Stimulated activated naive CD4-positive, alpha-beta T cell treated with Interleukin-2 at 50 U/mL for 16 hours (primary cell): ENCODE measurements at regions not wholly inside any gene's neighbourhood (a gene's known extent, or its start where the extent isn't known, plus 50 kb on each side); places are given as distances from the start of the nearest gene placed in this dataset.

ENCODE experiments used
- DNase-seq: peaks from one replicate; lab custom pipeline; 2025; lab: John Stamatoyannopoulos, UW

DNA sequence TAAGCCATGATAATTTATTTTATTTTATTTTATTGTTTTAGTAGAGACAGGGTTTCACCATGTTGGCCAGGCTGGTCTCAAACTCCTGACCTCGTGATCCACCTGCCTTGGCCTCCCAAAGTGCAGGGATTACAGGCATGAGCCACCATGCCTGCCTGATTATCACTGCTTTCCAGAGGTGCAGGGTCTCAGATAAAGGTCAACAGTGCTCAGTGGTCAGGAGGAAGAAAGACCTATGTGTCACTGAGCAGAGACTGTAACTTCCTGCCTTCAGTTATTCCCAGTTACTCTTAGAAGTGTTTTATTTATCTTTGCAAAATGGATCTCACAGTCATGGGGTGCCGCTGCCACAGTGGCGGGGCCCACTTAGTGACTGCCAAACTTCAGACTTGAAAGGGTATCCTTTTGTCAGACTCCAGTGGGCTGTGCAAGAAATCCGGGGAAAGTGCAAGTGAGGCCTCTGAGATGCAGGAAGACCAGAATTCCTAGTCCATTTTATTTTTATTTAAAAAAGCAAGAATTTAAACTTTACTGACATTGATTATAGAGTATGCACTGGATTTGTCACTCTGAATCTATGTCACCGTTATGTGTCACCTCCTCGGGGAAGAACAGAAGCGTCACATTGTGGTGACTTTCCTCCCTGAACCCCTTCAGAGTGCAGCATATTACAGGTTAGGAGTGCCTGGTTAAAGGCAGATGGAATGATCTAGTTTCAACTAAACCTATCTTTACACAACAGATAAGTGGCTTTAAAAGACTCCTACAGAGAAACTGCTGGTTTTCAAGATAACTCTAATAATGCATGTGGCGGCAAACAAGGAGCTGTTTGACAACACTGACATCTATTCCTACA lies 59.1 kb upstream of the BICD1 start:
- no peak for DNase-seq

DNA sequence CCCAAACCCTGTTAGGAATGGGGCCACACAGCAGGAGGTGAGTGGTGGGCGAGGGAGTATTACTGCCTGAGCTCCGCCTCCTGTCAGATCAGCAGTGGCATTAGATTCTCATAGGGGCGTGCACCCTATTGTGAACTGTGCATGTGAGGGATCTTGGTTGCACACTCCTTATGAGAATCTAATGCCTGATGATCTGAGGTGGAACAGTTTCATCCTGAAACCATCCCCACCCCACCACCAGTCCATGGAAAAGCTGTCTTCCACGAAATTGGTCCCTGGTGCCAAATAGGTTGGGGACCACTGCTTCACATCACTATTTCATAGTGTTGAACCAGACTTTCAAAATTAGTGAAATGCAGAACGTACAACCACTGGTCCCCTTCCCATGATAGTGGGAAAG lies 57.9 kb upstream of the BICD1 start:
- no peak for DNase-seq

DNA sequence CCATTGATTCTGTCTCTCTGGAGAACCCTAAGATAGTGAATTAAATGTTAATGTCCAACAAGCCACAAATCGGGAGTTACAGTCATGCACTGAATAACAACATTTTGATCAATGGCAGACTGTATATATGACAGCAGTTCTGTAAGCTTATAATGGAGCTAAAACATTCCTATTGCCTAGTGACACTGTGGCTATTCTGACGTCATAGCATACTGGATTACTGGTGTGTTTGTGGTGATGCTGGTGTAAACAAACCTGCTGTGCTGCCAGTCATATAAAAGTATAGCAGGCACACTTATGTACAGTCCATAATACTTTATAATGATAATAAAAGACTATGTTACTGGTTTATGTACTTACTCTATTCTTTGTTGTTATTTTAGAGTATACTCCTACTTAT lies 56.7 kb upstream of the BICD1 start:
- no peak for DNase-seq

DNA sequence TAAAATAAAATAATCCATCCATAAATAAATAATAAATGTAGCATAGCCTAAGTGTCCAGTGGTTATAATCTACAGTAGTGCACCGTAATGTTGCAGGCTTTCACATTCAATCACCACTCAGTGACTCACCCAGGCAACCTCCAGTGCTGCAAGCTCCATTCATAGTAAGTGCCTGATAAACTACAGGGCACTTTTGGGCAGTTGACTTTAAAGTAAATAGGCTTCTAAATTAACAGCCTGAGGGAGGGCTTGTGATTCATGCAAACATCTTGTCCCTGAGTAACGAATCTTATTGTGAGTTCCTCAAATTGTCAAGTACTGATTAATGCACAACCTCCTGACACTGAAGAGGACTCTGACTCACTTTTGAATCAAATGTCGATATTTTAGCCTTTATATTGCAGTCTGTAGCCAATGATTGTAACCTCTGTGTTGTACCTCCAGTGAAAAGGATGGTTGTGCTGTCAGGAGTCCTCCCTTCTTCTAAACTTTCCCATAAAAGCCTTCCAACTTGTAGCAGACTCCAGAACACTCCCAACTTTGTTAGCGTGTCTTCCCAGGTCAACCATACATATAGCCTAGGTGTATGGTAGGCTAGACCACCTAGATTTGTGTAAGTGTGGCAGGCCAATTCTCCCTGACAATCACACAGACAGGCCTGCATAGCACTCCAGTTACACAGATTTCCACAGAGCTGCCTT lies 55.0 kb upstream of the BICD1 start:
- no peak for DNase-seq

DNA sequence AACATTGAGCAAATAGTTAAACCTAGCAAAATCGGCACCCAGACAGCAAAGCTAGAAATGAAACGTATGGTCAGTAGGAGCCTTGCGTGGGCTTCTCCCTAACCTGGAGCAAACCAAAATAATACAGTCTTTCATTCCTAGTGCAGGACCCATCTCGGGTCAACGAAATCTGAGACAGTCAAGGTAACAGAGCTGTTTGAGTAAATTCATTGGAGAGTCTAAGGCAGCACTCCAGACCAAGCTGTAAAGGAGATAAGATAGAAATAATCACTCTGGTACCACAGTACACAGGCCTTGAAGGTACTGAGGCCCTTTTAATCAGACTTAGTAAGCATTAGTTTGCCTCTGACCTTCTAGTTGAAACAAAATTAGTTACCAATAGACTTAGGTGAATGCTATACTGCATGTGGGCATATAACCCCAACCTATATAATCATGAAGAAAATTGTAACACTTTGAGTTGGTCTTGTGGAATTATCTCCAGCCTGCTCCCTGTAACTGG lies 54.4 kb upstream of the BICD1 start:
- no peak for DNase-seq

DNA sequence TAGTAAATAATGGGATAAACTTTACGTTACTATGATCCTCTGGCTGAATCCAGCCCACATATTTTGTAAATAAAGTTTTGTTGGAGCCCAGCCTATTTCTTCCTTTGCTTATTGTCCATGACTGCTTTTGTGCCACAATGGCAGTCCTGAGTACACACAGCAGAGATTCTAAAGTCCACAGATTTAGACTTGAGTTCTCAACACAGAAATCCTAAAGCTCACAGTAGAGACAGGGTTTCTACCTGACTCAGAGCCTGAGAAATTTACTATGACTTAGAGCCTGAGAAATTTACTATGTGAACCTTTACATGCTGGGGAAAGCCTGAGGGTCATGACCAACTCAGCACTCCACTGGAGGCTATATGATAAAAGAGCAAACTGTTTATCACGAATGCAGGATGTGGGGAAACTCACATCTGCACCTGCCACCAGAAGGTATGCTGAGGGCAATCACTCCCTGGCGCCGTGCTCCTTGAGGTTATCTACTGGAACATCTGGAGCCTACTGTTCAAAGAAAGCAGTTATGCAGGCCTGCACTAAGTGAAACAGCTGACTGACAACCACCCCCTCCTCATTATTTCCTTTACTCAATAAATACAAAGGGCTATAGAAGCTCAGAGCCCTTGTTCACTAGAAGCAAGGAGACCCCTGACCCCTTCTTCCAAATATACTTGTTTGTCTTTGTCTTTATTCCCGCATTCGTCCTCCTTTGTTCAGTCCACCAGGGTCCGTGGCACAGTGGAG lies 52.6 kb upstream of the BICD1 start:
- no peak for DNase-seq
